Activated B cell treated with CpG ODN at 0.5 μM for 24 hours (primary cell): ENCODE measurements at regions not wholly inside any gene's neighbourhood (a gene's known extent, or its start where the extent isn't known, plus 50 kb on each side); places are given as distances from the start of the nearest gene placed in this dataset.

Experiments used
- ATAC-seq: fragments of 200-7000 bp; cut with Tn5 transposase; one replicate; pipeline ENCODE4 v1.10.0; 2021; ENCODE audit warnings: low read depth, mild to moderate bottlenecking, moderate library complexity
- CTCF ChIA-PET: fragments of 350-600 bp; sonication (Branson Sonifier 250); formaldehyde crosslinking; loops from one replicate; lab custom pipeline; 2021; ENCODE audit warnings: antibody characterized with exemption; lab: Charles Lee
- POLR2A ChIA-PET: fragments of 350-600 bp; sonication (Branson Sonifier 250); formaldehyde crosslinking; loops from one replicate; lab custom pipeline; 2021; ENCODE audit warnings: antibody characterized with exemption; lab: Charles Lee
- DNase-seq: peaks from one replicate; pipeline ENCODE4 v3.0.0; 2022
- H3K27ac Mint-ChIP-seq: one replicate; pipeline ENCODE4 v1.8.0; 2020; ENCODE audit warnings: mixed read lengths
- H3K27me3 Mint-ChIP-seq: one replicate; pipeline ENCODE4 v1.8.0; 2021; ENCODE audit warnings: mixed read lengths
- H3K36me3 Mint-ChIP-seq: one replicate; pipeline ENCODE4 v1.8.0; 2021; ENCODE audit warnings: low read depth, mixed read lengths
- H3K4me1 Mint-ChIP-seq: one replicate; pipeline ENCODE4 v1.8.0; 2021; ENCODE audit warnings: mixed read lengths
- H3K4me3 Mint-ChIP-seq: one replicate; pipeline ENCODE4 v1.8.0; 2020; ENCODE audit warnings: mild to moderate bottlenecking, mixed read lengths
- H3K9me3 Mint-ChIP-seq: one replicate; pipeline ENCODE4 v1.8.0; 2020; ENCODE audit warnings: mixed read lengths
- intact Hi-C: fragments of 100-400 bp; cut with micrococcal nuclease; formaldehyde crosslinking; loops from one replicate; pipeline ENCODE4 v1.15.1; 2024
- TF ChIP-seq, protein P1 (sequence below): fragments of 200-600 bp; IDR thresholded peaks from one replicate; pipeline ENCODE4 v1.8.0; 2022; ENCODE audit warnings: antibody characterized with exemption, mild to moderate bottlenecking

DNA sequence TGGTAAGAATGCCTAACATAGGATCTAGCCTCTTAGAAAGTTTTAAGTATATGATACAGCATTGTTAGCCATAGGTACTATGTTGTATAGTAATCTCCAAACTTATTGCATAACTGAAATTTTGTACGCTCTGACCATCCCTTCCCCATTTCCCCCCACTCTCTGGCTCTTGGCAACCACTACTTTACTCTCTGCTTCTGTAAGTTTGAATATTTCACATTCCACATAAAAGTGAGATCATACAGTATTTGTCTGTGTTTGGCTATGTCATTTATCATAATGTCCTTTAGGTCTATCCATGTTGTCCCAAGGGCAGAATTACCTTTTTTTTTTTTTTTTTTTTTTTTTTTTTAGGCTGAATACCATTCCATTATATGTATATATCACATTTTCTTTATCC, 396.9 kb downstream of the DLEU7 start:
- no peaks in the 10 kb centered on the region for H3K27me3 Mint-ChIP-seq
- H3K27ac Mint-ChIP-seq, result no peak overlapping the region
- no peaks in the 10 kb centered on the region for H3K36me3 Mint-ChIP-seq
- TF ChIP-seq, protein P1, sequence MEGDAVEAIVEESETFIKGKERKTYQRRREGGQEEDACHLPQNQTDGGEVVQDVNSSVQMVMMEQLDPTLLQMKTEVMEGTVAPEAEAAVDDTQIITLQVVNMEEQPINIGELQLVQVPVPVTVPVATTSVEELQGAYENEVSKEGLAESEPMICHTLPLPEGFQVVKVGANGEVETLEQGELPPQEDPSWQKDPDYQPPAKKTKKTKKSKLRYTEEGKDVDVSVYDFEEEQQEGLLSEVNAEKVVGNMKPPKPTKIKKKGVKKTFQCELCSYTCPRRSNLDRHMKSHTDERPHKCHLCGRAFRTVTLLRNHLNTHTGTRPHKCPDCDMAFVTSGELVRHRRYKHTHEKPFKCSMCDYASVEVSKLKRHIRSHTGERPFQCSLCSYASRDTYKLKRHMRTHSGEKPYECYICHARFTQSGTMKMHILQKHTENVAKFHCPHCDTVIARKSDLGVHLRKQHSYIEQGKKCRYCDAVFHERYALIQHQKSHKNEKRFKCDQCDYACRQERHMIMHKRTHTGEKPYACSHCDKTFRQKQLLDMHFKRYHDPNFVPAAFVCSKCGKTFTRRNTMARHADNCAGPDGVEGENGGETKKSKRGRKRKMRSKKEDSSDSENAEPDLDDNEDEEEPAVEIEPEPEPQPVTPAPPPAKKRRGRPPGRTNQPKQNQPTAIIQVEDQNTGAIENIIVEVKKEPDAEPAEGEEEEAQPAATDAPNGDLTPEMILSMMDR, result no peak
- ChIA-PET CTCF (no interaction called here), POLR2A (interaction anchor here (0.6 to 0.7 kb wide), 2 partner anchors 84 to 316 kb away, joined by 4 to 6 read pairs; no protein-coding TSS in a partner anchor)
- intact Hi-C loops, result no loop called here
- no peak overlapping the region for H3K4me3 Mint-ChIP-seq
- DNase-seq, result no peak
- no peak for ATAC-seq
- H3K9me3 Mint-ChIP-seq, result no peaks in the 10 kb centered on the region
- peaks cover 12% of the 10 kb centered on the region for H3K4me1 Mint-ChIP-seq

DNA sequence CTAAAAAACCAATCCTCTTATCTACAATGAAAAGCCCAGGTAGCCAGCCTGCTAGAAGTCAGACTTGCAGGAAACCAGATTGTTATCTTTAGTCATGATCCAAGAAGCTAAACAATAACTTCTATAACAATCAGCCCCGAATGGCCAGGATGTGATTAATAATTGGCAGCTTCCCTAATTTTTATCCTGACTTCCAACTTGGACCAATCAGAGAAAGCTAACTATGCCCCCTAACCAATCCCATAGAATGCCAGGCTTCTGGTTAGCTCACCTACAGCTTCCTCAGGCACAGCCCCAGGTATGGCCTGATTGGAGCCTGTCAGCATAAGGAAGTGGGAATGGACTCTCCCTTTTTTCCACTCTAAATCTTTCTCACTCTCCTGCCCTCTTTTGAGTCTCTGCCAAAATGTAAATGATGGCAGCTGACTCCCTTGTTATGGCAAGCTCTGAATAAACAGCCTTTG, 394.9 kb downstream of the DLEU7 start:
- no peak overlapping the region for H3K4me3 Mint-ChIP-seq
- DNase-seq, result no peak
- ChIA-PET CTCF (no interaction called here), POLR2A (no interaction called here)
- no peaks in the 10 kb centered on the region for H3K27me3 Mint-ChIP-seq
- H3K27ac Mint-ChIP-seq, result no peak overlapping the region
- peaks cover 1% of the 10 kb centered on the region for H3K4me1 Mint-ChIP-seq
- no peaks in the 10 kb centered on the region for H3K9me3 Mint-ChIP-seq
- no peak for ATAC-seq
- TF ChIP-seq, protein P1, result no peak
- intact Hi-C loops, result no loop called here
- H3K36me3 Mint-ChIP-seq, result no peaks in the 10 kb centered on the region

DNA sequence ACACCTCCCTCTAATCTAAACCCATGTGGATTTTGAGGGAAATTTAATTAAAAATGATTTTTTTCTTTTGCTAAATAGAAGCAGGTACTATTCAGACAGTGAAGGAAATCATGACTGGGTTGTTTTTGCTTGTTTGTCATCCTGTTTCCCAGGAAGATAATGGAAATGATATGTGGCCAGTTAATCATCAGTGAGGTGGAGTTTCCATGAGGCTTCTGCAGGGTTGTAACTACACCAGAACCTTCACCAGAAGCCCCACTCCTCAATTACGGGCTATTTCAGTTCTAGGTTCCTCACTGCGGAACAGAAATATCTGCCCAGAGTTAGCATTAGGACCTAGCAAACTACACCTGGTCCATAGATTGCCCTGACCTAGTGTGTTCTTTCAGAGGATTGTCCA, 394.0 kb downstream of the DLEU7 start:
- H3K27me3 Mint-ChIP-seq, result no peaks in the 10 kb centered on the region
- no peaks in the 10 kb centered on the region for H3K4me1 Mint-ChIP-seq
- H3K4me3 Mint-ChIP-seq, result no peak overlapping the region
- H3K36me3 Mint-ChIP-seq, result no peaks in the 10 kb centered on the region
- ChIA-PET CTCF (no interaction called here), POLR2A (interaction anchor here (0.6 kb wide), 1 partner anchor 10 kb away, joined by 9 read pairs; no protein-coding TSS in a partner anchor)
- ATAC-seq (no peak), DNase-seq (no peak)
- TF ChIP-seq, protein P1, result no peak
- H3K27ac Mint-ChIP-seq, result no peak overlapping the region
- intact Hi-C loops, result no loop called here
- no peaks in the 10 kb centered on the region for H3K9me3 Mint-ChIP-seq

DNA sequence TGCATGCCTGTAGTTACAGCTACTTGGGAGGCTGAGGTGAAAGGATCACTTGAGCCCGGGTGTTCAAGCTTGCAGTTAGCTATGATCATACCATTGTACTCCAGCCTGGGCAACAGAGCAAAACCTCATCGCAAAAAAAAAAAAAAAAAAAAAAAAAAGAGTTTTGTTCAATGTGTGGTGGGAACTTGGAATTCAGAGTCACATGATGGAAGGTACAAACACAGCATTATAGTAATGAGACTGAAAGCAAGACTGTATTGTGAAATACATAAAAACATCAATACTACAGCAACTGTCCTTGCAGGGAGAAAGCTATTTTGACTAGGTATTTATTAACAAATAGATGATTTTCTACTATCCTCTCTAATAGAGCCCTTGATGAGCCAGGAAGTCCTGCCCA, 393.2 kb downstream of the DLEU7 start:
- DNase-seq, result no peak
- TF ChIP-seq, protein P1, result no peak
- no peak overlapping the region for H3K4me3 Mint-ChIP-seq
- no peaks in the 10 kb centered on the region for H3K27me3 Mint-ChIP-seq
- H3K9me3 Mint-ChIP-seq, result no peaks in the 10 kb centered on the region
- POLR2A ChIA-PET, result no interaction called here
- no peaks in the 10 kb centered on the region for H3K36me3 Mint-ChIP-seq
- no peaks in the 10 kb centered on the region for H3K4me1 Mint-ChIP-seq
- no peak overlapping the region for H3K27ac Mint-ChIP-seq
- intact Hi-C loops, result no loop called here
- ATAC-seq, result no peak
- CTCF ChIA-PET, result no interaction called here

DNA sequence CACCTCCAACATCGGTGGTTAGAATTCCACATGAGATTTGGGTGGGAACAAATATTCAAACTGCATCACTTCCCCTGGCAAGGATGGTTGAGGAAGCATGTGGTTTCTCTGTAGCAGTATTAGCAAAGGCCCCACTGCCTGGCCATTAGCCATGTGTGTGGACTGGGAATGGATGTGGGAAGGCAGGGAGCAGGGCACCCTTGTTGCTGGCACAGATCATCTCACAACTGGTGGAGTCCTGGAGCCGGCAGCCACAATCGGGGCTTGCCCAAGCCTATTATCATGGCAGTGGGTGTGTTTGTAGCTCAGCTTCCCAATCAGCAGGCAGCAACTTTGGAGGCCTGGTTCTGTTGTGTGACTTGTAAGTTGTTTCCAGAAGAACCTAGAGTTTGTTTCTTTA, 391.9 kb downstream of the DLEU7 start:
- no peaks in the 10 kb centered on the region for H3K9me3 Mint-ChIP-seq
- TF ChIP-seq, protein P1, result no peak
- H3K4me3 Mint-ChIP-seq, result no peak overlapping the region
- intact Hi-C loops, result no loop called here
- ATAC-seq, result no peak
- H3K27ac Mint-ChIP-seq, result no peak overlapping the region
- H3K4me1 Mint-ChIP-seq, result no peaks in the 10 kb centered on the region
- no peaks in the 10 kb centered on the region for H3K36me3 Mint-ChIP-seq
- POLR2A ChIA-PET, result no interaction called here
- no peaks in the 10 kb centered on the region for H3K27me3 Mint-ChIP-seq
- no peak for DNase-seq
- CTCF ChIA-PET, result no interaction called here
